ENCODE measurements at regions not wholly inside any gene's neighbourhood (a gene's known extent, or its start where the extent isn't known, plus 50 kb on each side); places are given as distances from the start of the nearest gene placed in this dataset.

DNA sequence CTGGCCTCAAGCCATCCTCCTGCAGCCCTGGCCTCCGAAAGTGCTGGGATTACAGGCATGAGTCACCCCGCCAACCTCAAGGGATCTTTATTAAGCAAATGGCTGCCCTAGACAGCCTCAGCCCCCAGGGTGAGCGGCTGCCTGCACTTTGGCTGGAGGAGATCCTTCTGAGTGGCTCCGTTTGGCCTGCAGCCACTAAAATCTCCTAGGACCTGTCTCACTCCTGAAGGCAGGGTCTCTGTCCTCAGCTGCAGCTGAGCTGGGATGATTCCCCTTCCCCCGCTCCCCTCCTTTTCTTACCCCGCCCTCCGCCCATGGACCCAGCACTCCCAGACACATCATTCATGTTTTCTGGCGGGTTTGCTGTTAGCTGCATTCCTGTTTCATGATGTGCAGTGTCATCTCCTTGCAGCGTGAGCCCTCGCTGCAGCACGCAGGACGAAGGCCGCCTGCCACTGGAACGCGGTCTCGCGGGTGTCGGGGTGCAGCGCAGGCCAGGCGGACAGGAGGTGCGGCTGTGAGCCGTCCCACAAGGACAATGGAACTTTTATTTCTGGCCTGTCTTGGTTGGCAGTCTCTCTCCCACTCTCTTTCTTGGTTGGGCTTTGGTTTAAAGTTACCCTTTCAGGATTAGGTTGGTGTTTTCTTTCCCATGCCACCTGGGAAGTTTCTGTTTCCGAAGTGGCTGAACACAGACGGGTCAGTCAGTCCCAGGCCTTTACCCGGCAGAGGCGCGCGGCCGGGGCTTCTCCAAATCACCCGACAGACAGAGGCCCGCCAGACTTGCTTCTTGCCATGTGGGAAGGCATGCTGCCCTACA is 137.1 kb downstream of the FOXD1 start:
- peak; percentile 99 for DNase-seq

DNA sequence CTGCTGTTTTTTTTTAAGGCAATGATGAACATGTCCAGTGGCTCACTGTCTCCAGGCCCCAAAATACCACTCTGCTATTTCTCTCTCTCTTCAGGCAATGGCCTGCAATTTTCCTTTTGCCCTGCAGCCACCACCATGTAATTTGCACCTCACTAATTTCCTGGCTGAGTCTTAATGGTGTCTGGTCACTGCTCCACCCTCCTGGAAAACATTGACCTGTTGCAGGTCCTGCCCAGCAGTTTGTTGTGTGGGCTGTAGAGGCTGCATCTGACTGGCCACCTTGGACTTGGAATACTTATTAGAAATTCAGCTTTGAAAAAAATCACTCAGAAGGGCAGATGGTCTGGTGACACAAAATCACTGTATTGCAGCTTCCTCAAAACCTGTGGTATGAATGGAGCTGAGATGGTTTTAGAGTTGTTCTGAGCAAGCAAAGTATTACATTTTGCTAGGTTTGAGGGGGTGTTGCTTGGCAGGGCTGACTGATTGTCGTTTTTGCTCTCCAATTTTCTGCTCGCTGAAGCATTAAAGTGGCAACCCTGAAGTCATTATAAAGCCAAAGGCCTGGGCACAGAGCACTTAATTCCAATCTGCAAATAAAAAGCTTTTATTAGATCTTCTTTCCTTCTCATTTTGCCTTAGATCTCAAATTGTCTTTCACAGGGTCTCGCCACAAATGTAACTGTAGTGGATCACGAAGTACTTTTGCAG is 134.8 kb downstream of the TMEM174 start:
- DNase-seq: no peak

DNA sequence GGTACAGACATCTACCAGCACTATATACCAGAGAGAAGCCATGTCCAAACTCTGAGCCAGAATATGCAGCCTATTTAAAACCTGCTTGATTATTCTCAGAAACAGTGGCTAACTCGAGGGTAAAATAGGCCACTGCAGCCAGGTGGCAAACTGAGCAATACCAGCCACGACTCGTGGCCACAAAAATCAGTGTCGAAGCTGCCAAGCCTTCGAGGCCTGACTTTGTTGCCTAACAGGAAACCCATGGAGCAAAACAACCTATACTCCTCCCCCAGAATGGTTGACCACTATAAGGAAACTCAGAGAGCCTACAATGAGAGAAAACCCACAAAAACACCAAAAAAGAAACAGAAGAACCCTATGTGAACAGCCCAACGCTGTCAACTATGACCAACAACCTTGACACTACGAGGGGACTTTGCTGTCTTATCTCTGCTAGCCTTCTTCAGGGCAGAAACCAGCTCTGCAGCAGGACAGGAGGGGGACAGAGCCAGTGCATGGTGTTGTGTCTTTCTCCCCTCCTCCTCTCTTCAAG is 133.8 kb downstream of the TMEM174 start:
- DNase-seq: peak; percentile 58

DNA sequence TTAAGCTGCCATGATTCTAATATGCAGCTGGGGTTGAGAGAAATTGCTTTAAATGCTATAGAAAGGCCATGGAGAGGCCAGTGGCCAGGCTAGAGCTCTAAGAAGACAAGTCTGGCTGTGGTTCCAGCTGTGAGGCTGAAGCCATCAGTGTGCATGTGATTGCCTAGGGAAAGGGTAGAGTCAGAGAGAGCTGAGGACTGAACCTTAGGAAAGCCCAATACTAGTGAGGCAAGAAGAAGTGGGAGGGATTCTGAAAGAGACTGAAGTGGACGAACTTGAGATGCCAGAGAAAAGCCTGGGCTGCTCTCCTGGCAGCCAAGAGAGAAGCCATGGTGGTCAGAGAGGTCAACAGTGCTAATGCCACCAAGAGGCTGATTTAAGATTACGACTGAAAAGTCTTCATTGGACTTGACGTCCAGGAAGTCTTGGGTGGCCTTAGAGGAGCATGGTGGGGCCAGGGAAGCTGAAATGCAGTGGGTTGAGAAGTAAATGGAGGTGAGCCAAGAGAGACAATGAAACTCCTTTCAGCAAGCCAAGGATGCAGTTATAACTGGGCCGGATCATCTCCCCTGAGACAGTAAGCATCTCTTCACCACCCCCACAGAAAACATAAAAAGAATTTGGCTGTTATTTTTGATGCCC is 133.2 kb downstream of the TMEM174 start:
- DNase-seq: peak; percentile 64

DNA sequence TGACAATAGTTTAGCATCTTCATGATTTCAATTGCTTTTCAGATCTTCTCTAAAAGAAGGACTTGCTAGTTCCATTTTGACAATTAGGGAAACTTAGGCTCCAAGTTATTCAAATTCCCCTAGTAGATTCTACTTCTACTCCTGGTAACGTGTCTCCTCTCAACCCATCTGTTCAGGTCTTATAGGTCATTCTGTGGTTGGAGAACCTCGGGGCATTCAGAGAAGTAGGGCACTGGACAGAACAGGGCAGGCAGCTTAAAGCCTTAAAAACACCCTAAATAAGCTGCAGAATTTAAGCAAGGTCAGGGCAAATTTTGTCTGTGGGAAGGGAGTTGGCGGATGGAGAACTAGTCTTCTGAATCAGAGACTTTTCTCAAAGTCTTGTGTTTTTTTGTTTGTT is 132.4 kb downstream of the TMEM174 start:
- no peak for DNase-seq

DNA sequence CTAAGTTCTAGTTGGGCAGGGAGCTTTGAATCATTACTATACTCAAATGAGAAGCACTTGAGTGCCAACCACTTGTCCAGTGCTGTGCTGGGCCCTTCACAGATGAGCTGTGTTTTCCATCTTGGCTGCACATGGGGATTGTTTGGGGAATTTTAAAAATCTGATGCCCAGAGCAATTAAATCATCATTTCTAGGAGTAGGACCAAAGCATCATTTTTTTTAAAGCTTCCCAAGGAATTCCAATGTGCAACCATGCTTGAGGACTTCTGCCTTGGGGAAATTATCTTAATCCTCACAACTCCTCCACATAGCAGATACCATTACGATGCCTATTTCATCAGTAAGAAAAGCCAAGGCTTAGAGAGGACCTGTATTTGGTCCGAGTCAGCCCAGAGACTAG is 131.4 kb downstream of the TMEM174 start:
- peak; percentile 78 for DNase-seq

DNA sequence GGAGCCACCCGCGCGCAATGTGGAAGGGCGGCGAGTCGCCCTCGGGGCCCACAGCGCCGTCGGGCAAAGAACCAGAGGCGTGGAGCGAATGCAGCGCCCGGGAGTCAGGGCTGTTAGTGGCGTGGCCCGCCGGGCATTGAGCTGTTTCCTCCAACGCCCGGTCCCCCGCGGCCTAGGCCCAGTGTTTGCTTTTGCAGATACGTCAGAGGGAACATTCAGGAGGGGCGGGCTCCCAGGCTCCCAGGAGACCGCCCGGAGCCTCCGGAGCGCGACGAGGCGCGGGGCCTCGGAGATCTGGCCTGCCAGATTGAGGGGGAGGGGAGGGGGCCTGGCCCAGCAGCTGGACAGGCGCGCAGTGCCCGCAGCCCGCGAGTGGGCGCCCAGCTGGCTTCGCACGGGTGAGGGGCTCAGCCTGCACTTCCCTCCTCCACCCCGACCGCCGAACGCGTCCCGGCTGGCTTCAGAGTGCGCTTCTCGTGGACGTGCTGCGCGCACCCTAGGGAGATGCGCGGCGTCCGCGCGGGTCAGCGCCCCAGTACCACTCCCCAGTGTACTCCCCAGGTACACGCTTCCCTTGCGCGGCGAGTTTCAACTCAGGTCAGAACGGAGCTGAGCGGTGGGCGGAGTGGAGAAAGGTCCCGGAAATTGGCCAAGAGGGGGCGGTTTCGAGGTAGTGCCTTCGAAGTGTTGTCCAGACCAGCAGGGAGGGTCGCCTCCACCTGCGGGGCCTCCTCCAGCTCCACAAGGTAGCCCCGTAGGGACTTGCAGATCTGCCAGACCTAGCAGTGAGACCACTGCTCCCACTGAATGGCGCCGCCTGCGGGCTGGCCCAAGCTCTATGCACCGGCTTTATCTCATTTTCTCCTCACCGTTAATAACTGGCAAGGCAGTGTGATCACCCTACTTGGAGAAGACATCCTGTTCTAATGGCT is 130.4 kb downstream of the TMEM174 start:
- peak; percentile 38 for DNase-seq

DNA sequence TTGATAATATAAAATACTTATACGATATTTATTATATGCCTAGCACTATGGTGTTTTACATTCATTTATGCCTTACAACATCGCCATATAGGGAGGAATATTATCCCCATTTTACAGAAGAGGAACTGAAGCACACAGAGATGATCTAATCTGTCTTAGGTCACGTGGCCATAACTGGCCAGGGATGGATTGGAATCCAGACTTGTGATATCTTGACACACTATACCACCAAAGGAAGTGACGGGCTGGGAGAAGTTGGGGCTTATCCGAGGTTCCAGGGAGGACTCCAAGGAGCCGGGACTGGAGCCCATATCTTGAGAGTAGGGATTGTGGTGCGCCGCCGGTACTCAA is 129.8 kb downstream of the TMEM174 start:
- DNase-seq: peak; percentile 28

DNA sequence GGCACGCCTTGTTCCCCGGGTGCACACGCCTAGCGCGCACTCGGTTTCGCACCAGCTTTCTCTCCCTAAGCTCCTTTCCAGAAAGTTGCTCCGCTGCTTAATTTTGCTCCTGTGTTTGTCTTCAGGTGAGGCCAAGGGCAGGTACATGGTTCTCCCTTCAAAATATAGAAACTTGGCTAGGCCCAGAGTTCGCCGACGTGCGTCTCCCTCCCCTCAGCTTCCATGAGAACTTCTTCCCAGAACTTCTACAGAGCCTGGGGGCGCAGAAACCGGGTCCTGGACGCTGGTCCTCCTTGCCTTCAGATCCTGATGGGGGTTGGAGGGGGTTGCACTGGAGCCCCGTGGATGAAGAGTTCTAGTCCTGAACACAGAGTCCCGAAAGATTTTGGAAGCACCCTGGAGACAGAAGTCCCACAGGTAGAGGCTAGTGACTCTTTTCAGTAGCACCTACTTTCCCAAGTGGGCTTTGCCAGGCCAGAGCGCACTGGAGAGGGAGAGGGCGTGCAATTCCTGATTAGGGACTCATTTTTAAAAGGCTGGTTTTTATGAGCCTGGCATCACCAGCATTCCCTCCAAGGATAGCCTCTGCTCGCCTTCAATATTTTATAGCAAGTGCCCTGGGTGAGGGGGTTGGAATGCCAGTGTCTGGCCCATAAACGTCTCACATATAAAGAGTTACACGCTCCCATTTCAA is 128.4 kb downstream of the TMEM174 start:
- DNase-seq: no peak

DNA sequence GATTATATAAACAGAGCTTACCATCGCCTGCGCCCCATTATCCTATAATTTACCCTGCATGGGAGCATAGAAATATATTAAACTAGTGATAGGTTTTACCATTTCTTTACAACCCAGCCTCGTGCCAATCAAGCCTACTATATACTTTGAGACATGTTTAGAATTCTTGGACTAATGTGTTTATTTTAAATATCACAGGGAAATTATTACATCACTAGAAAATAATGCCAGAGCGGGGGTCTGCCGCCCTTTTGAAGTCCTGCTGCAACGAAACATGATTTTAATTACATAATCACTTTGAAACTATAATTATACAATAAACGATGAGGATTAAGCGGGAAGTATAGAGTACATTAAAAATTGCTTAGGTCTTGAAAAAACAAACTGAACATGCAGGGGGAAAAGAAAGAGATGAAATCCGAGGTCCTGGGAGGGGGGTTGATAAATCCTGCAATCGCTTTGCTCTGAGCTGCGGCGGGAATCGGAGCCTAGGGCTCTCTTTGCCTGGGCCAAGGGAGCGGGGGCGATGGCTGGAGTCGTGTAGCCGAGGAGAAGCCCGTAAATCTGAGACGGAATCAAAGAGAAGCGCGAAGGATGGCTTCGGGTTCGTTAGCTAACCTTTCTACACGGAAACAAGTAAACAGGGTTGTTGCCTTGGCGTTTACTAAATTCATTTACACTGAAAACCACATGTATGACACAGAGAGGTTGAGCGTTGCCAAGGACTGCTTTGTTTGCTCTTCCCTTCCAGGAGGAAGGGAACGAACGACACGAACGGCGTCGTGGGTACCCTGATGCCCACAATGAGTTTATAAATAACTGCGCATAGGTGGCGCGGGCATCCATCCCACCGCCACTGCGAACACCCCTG is 127.6 kb downstream of the TMEM174 start:
- peak; percentile 35 for DNase-seq

DNA sequence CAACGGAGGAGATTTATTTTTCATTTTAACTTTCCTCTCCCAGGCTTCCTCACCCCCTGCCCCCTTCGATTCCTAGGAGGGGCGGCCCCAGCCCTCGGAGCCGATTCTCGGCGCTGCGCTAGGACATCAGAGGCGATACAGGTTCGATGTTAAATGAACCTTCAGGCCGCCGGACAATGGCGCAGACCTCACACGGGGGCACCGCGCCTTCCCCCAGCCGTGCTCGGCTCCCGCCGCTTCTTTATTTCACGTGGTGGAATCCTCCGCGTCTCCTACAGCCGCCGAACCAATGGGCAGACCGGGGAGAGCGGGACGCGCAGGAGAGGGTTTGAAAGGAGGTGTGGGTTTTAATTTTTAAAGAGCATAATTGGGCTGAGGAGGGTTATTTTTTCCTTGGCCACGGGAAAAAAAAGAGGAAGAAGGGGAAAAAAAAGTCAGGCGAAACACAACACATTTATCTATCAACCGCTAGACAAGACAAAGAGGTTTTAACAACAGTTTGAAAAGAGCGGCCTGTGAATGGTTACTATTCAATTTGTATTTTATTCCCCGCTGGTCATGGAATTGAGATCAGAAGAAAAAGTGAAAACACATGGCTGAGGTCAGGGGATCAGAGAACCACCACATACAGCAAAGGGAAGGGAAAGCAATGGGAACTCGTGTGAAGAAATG is 126.8 kb downstream of the TMEM174 start:
- DNase-seq: peak; percentile 59

DNA sequence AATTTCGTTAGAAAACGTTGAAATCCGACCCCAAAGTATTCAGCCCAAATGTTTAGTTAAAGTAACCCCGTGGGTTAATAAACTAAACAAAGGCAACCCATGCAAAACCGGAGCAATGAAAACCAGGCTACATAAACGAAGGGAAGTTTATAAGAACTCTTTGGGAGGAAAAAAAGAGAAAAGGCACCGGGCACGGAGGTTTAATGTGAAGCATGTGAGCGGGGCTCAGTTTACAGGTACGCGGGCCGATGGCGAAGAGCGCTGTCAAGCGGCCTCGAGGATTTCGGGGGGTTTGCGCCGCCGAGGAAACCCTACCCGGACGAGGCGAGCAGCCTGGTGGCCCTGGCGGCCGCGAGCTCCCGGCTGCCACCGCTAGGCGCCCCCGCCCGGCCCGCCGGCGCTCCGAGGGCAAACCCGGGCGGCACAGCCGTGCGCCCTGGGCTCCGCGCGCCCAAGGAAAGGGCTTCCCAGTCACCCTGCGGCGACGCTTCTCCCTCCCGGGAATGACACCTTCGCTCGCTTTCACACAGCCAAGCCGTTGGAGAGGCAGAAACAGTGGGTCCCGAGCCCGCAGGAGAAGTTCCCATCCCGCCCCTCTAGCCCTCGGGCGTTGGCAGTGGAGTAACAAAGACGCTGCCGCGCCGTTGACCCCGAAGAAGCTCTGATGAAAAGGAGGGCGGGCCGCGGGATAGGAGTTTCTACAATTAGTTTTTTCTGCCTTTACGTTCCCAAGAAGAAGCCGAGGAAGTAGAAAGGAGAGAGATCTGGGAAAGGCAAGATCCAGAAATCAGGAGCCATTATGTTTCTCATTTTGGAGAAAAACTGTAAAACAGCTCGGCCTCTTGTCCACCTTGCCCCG is 126.0 kb downstream of the TMEM174 start:
- peak; percentile 68 for DNase-seq

DNA sequence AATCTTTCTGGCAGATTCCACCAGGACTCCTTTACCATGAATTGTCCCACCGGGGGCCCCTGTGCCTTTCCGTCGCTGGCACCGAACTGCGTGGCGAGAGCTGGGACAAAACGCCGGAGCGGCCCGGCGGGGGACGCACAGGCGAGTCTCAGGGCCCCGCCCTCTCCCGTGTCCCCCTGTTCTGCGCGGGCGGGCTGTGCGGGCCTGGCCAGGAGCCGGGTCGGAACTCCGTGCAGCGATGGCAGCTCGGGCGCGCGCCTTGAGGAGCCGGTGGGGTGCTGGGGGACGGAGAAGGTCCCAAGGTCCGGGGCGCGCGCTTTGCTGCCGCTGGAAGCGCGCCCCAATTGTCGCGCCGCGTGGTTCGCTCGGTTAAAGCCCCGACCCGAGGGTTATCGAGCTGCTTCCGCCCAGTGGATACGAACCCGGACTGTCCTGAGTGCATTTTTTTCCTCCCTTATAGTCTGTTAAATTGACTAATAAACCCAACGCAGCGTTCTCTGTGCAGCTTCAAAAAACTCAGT is 125.3 kb downstream of the TMEM174 start:
- no peak for DNase-seq

DNA sequence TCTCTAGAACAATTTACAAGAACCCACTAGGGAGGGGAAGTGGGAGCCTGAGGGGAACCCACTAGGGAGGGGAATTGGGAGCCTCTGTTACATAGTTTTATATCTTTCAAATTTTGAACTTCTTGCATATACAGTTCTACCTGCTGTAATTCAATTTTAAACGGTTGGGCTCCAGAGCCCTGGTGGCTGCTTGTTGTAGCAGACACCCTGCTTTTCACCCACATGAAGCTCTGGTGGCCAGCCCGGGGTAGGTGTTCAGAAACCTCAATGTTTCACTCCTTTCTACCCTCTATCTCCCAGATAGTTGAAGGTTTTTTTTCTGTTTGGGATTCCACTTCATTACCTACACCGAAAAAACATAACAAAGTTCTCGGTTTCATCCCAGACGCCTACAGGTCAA is 124.4 kb downstream of the TMEM174 start:
- no peak for DNase-seq

DNA sequence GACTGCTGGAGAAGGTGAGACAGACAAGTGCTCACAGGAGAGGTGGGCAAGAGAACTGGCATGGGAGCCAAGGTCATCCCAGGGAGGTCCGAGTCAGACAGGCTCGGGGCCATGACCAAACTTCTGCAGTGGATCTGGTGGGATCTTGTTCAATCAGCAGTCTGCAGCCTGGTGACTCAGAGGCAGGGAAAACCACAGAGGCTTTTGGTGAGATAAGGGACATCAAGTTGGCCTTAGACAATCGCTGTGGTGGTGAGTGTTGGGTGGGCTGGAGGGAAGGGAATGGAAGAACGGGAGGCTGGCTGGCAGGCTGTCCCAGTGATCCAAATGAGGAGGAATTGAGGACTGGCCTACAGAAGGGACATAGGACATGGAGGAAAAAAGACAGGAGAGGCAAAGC is 123.8 kb downstream of the TMEM174 start:
- DNase-seq: peak; percentile 82

DNA sequence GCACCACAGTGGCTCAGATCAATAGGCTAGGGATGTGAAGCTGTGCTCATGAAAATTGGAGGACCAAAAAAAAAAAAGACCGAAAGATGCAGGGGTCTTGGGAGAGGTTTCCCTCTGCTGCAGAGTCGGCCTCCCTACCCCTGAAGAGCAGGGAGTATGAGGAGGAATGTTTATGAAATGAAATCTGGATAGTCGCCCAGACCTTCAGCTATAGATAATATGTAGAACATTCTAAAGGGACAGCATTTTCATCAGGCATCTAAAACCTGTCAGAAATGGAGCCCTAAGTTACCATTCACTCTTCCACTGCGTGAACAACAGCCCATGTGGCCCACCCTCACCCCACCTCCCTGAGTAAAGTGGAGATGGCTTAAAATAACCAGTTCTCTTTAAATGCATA is 122.9 kb downstream of the TMEM174 start:
- DNase-seq: peak; percentile 73

DNA sequence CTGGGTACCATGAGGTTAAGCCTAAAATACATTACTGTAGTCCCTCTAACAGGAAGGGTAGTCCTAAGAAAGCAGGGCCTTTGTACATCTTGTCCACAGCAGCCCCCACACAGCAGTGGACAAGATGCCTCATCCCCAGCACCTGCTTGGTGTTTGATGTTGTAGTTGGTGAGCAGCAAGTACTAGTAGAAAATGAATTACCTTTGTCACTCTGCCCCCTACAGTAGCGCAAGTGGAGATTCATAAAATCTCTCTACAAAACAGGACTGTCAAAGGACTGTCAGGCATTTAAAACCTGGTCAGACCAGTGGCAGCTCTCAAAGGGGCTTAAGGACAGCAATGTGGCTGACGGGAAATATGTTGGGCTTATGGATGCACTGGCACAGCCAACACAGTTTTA is 122.5 kb downstream of the TMEM174 start:
- no peak for DNase-seq

DNA sequence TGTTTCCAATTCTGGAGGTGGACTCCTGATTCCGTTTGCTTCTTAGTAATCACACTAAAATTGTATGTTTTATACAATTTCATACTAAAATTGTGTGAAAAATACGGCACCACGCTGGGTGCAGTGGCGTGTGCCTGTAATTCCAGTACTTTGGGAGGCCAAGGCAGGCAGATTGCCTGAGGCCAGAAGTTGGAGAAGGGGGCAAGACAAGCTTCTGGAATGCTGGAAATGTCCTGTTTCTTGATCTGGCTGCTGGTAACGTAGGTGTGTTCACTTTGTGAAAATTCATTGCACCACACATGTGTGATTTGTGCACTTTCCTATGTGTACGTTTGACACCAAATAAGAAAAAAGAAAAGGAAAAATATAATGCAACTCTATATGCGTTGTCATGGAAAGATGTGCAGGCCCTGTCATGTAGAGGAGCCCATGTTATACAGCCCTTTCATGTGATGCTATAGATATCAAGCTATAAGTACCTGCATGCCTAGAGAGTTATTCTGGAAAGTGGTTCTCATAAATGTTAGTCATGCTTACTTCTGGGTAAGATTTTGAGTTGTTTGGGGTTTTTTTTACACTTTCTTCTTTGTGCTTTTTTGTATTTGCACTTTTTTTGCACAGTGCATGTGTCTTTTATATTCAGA is 119.9 kb downstream of the TMEM174 start:
- no peak for DNase-seq
